ENCODE measurements at regions not wholly inside any gene's neighbourhood (a gene's known extent, or its start where the extent isn't known, plus 50 kb on each side); places are given as distances from the start of the nearest gene placed in this dataset.
"Not testable (repeated sequence)": the region's sequence is repeated elsewhere in the genome, so short reads cannot be mapped to it uniquely, and the experiment has no call there.

- DNase-seq: no peak
Measured at GRCh38 chr5:156164306-156164705, 162.7 kb upstream of the SGCD start.

- DNase-seq: no peak
Measured at GRCh38 chr5:156169495-156169894, 157.5 kb upstream of the SGCD start.

GRCh38 chr5:156170351-156170961, 156.5 kb upstream of the SGCD start:
- no peak for DNase-seq

GRCh38 chr5:156174225-156174624, 152.7 kb upstream of the SGCD start:
- no peak for DNase-seq

GRCh38 chr5:156178117-156178516, 148.8 kb upstream of the SGCD start:
- DNase-seq: no peak

GRCh38 chr5:156181656-156182055, 145.3 kb upstream of the SGCD start:
- no peak for DNase-seq

GRCh38 chr5:156182174-156182967, 144.6 kb upstream of the SGCD start:
- DNase-seq: no peak

- no peak for DNase-seq
Measured at GRCh38 chr5:156186760-156187159, 140.2 kb upstream of the SGCD start.

- DNase-seq: no peak
Measured at GRCh38 chr5:156188016-156188415, 138.9 kb upstream of the SGCD start.

- DNase-seq: no peak
Measured at GRCh38 chr5:156189628-156190027, 137.3 kb upstream of the SGCD start.

GRCh38 chr5:156191547-156191946, 135.4 kb upstream of the SGCD start:
- DNase-seq: no peak

- no peak for DNase-seq
Measured at GRCh38 chr5:156197042-156197635, 129.8 kb upstream of the SGCD start.

- DNase-seq: no peak
Measured at GRCh38 chr5:156199045-156199444, 127.9 kb upstream of the SGCD start.

GRCh38 chr5:156200938-156201787, 125.8 kb upstream of the SGCD start:
- no peak for DNase-seq

GRCh38 chr5:156201788-156202403, 125.1 kb upstream of the SGCD start:
- no peak for DNase-seq

- no peak for DNase-seq
Measured at GRCh38 chr5:156208271-156208670, 118.7 kb upstream of the SGCD start.

- DNase-seq: no peak
Measured at GRCh38 chr5:156218367-156219158, 108.4 kb upstream of the SGCD start.

GRCh38 chr5:156219483-156220005, 107.4 kb upstream of the SGCD start:
- no peak for DNase-seq

- no peak for DNase-seq
Measured at GRCh38 chr5:156221816-156222215, 105.1 kb upstream of the SGCD start.

GRCh38 chr5:156223547-156223946, 103.4 kb upstream of the SGCD start:
- DNase-seq: no peak

- DNase-seq: not testable (repeated sequence)
Measured at GRCh38 chr5:156226485-156226884, 100.5 kb upstream of the SGCD start.

GRCh38 chr5:156230887-156231286, 96.1 kb upstream of the SGCD start:
- DNase-seq: no peak

Data from activated CD4-positive, alpha-beta T cell treated with anti-CD3 and anti-CD28 coated beads, Interleukin-2, amount 50 U/mL, for 1 hour (primary cell).